Nephron (organoid): ENCODE measurements at regions not wholly inside any gene's neighbourhood (a gene's known extent, or its start where the extent isn't known, plus 50 kb on each side); places are given as distances from the start of the nearest gene placed in this dataset.

Source experiments
- H3K27ac Mint-ChIP-seq, 3 experiments: 2 replicates each; pipeline ENCODE4 v1.8.0; 2020; ENCODE audit warnings: mixed read lengths in 3 of 3, mild to moderate bottlenecking in 2 of 3, moderate library complexity in 1 of 3
- H3K27me3 Mint-ChIP-seq: 2 replicates; pipeline ENCODE4 v1.8.0; 2021; ENCODE audit warnings: low read depth, mild to moderate bottlenecking, moderate library complexity, mixed read lengths
- H3K36me3 Mint-ChIP-seq: 2 replicates; pipeline ENCODE4 v1.8.0; 2020; ENCODE audit warnings: low read depth, mixed read lengths
- H3K4me1 Mint-ChIP-seq: 2 replicates; pipeline ENCODE4 v1.8.0; 2020; ENCODE audit warnings: mixed read lengths
- H3K4me3 Mint-ChIP-seq, 3 experiments: 2 replicates each; pipeline ENCODE4 v1.8.0; 2020; ENCODE audit warnings: mild to moderate bottlenecking in 3 of 3, mixed read lengths in 3 of 3, moderate library complexity in 2 of 3
- H3K9me3 Mint-ChIP-seq: 2 replicates; pipeline ENCODE4 v1.8.0; 2020; ENCODE audit warnings: mixed read lengths
- TF ChIP-seq, protein P1 (sequence below), 3 experiments: fragments of 200-600 bp; sonication (generic); IDR thresholded peaks; one replicate each; pipeline ENCODE4 v1.5.0; 2021; ENCODE audit warnings: antibody characterized with exemption in 3 of 3; ENCODE audit not compliant: unreplicated experiment in 3 of 3

DNA sequence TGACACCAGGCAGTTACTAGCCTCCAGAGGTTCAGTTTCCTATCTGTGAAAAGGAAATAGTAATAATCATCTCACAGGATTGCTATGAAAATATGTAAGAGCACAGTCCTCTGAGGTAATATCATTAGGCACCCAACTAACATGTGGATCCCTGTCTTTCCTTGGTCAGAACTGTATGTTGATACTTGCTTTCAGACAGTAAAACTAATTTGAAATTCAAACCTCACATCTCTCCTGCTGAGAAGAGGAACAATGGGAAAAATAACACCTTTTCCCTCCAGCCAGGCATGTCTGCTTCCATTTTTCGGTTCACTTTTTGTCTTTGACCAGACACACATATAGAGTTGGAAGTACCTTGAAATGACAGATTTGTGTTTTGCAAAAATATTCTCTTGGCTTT, 262.7 kb downstream of the IL15 start:
- peaks cover 2% of the 10 kb centered on the region for H3K9me3 Mint-ChIP-seq
- peaks cover 11% of the 10 kb centered on the region for H3K4me1 Mint-ChIP-seq
- TF ChIP-seq, protein P1, sequence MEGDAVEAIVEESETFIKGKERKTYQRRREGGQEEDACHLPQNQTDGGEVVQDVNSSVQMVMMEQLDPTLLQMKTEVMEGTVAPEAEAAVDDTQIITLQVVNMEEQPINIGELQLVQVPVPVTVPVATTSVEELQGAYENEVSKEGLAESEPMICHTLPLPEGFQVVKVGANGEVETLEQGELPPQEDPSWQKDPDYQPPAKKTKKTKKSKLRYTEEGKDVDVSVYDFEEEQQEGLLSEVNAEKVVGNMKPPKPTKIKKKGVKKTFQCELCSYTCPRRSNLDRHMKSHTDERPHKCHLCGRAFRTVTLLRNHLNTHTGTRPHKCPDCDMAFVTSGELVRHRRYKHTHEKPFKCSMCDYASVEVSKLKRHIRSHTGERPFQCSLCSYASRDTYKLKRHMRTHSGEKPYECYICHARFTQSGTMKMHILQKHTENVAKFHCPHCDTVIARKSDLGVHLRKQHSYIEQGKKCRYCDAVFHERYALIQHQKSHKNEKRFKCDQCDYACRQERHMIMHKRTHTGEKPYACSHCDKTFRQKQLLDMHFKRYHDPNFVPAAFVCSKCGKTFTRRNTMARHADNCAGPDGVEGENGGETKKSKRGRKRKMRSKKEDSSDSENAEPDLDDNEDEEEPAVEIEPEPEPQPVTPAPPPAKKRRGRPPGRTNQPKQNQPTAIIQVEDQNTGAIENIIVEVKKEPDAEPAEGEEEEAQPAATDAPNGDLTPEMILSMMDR (IDR thresholded peaks at IDR 0.05; ENCODE audit: unreplicated experiment in 3 of 3), result no peak
- H3K27me3 Mint-ChIP-seq, result no peaks in the 10 kb centered on the region
- H3K27ac Mint-ChIP-seq, result no peak overlapping the region
- no peaks in the 10 kb centered on the region for H3K36me3 Mint-ChIP-seq
- H3K4me3 Mint-ChIP-seq, result no peak overlapping the region

DNA sequence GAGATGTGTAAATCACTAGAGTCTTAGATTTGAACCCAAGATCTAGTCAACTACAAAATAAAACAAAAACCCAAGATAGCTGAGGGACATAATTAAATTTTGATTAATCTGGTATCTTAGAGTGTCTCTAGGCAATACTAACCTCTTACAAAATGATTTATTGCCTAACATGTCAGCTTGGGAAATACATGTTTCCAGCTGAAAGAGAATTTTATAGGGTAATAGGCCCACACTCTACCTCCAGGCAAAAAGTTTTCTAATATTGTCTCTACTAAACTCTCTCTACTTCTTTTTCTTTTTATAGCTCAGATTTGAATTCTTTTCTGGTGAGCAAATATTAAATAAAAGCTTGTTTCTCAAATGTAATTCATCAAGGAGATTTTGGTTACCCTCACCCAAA, 263.2 kb downstream of the IL15 start:
- Mint-ChIP-seq H3K27ac (no peak overlapping the region), H3K9me3 (peaks cover 2% of the 10 kb centered on the region)

DNA sequence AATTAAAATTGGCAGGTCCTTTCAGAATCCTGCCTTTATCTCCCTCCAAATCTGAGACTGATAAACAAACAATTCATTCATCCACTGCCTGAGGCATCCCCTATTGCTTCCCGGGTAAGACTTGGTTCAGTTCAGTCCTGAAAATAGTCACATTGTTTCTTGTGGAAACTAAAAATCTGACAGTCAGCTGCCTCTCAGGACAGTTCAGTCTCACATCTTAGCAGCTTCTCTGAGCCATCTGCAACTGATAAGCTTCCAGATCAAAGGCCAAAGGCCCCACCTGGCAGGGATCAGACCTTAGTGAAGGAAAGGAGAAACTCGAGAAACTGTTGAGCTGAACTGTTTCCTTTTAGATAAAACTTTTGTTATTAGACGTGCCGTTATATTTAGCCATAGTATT, 264.5 kb downstream of the IL15 start:
- no peak overlapping the region for H3K4me3 Mint-ChIP-seq
- H3K27ac Mint-ChIP-seq, result no peak overlapping the region
- peaks cover 11% of the 10 kb centered on the region for H3K4me1 Mint-ChIP-seq
- TF ChIP-seq, protein P1 (IDR thresholded peaks at IDR 0.05; ENCODE audit: unreplicated experiment in 3 of 3), result no peak
- H3K27me3 Mint-ChIP-seq, result no peaks in the 10 kb centered on the region
- no peaks in the 10 kb centered on the region for H3K36me3 Mint-ChIP-seq
- peaks cover 2% of the 10 kb centered on the region for H3K9me3 Mint-ChIP-seq

More for the DNA sequence above, 263.2 kb downstream of the IL15 start:
- H3K4me1 Mint-ChIP-seq, result peaks cover 11% of the 10 kb centered on the region
- H3K36me3 Mint-ChIP-seq, result no peaks in the 10 kb centered on the region
- TF ChIP-seq, protein P1 (IDR thresholded peaks at IDR 0.05; ENCODE audit: unreplicated experiment in 3 of 3), result no peak
- no peaks in the 10 kb centered on the region for H3K27me3 Mint-ChIP-seq
- no peak overlapping the region for H3K4me3 Mint-ChIP-seq

DNA sequence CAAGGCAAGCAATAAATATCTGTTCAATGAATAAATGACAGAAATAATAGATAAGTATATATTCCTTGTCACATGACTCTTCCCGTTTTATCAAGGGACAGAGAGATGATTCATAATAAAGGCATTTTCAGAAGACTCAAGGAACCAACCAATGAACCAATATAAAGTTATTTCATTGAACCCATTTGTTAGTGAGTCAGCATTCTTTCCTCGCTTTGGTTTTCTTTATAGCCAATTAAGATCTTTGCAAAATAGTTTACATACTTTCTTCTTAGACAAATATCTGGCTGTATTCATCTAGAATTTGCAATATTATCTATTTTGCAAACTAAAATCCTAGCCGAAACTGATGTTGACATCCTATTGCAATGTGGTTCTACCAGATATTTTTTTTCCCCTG, 269.4 kb downstream of the IL15 start:
- TF ChIP-seq, protein P1 (IDR thresholded peaks at IDR 0.05; ENCODE audit: unreplicated experiment in 3 of 3), result no peak
- Mint-ChIP-seq H3K9me3 (peaks cover 2% of the 10 kb centered on the region), H3K27me3 (no peaks in the 10 kb centered on the region), H3K27ac (no peak overlapping the region), H3K36me3 (no peaks in the 10 kb centered on the region), H3K4me3 (no peak overlapping the region), H3K4me1 (no peaks in the 10 kb centered on the region)

DNA sequence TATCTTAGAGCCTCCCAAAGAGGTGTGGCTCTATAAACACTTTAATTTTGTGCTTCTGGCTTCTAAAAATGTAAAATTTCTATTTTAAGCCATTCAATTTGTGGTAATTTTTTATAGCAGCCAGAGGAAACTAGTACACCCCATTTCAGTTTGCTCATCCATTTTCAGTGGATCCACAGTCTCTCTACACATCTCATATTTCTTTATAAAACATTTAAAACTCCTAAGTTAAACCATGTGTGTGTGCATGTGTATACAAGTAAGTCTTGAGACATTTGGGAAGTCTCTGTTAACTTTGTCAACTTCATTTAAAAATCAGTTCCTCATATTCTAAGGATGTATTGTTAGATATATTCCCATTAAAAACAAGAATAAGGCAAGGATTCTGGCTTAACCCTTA, 273.2 kb downstream of the IL15 start:
- Mint-ChIP-seq H3K4me1 (peaks cover 9% of the 10 kb centered on the region), H3K27me3 (no peaks in the 10 kb centered on the region), H3K36me3 (no peaks in the 10 kb centered on the region), H3K9me3 (no peaks in the 10 kb centered on the region), H3K27ac (no peak overlapping the region), H3K4me3 (no peak overlapping the region)
- TF ChIP-seq, protein P1 (IDR thresholded peaks at IDR 0.05; ENCODE audit: unreplicated experiment in 3 of 3), result no peak

DNA sequence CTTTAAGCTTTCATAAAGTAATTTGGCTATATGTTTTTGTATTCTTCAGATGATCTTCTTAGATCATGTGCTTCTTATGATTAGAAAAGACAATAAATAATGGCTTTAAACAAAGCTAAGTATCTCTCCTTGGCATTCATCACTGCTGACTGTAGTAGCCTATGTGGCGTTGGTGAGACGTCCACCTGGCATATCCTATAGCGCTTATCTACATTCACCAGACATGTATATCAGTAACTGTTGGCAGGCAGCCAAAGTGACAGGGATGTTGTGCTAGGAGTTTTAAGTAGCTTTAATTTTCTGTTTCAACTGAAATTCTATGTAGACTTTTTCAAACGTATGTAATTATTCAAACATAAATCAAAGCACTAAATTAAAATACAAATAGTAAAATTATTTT, 276.4 kb downstream of the IL15 start:
- H3K4me3 Mint-ChIP-seq, result no peak overlapping the region
- no peak overlapping the region for H3K27ac Mint-ChIP-seq
- TF ChIP-seq, protein P1 (IDR thresholded peaks at IDR 0.05; ENCODE audit: unreplicated experiment in 3 of 3), result no peak
- H3K4me1 Mint-ChIP-seq, result peaks cover 9% of the 10 kb centered on the region
- no peaks in the 10 kb centered on the region for H3K36me3 Mint-ChIP-seq
- H3K9me3 Mint-ChIP-seq, result no peaks in the 10 kb centered on the region
- no peaks in the 10 kb centered on the region for H3K27me3 Mint-ChIP-seq
